Right atrium auricular region (tissue), 2 donors: ENCODE measurements at regions not wholly inside any gene's neighbourhood (a gene's known extent, or its start where the extent isn't known, plus 50 kb on each side); places are given as distances from the start of the nearest gene placed in this dataset.

Experiments used
- DNase-seq: peaks from one replicate; pipeline ENCODE4 v3.0.0-alpha.2; 2019; ENCODE audit warnings: low spot score
- H3K27ac ChIP-seq, 2 donors: fragments of 200-600 bp; sonication (generic); 1 replicate in 1 of 2; 2 replicates in 1 of 2; pipeline ENCODE4 v1.5.1; 2016 to 2019
- H3K27me3 ChIP-seq, 2 donors: fragments of 200-600 bp; sonication (generic); one replicate each; pipeline versions ENCODE4 v1.5.1 to v1.6.0; 2017 to 2019
- H3K36me3 ChIP-seq: fragments of 200-600 bp; sonication (generic); one replicate; pipeline ENCODE4 v1.5.1; 2016
- H3K4me1 ChIP-seq, 2 donors: fragments of 200-600 bp; sonication (generic); one replicate each; pipeline versions ENCODE4 v1.5.1 to v1.6.0; 2017 to 2019
- H3K4me3 ChIP-seq, 2 donors: fragments of 200-600 bp; sonication (generic); 1 replicate in 1 of 2; 2 replicates in 1 of 2; pipeline ENCODE4 v1.5.1; 2017 to 2019; ENCODE audit warnings: mild to moderate bottlenecking in 1 of 2, moderate library complexity in 1 of 2
- H3K9me3 ChIP-seq, 2 donors: fragments of 200-600 bp; sonication (generic); one replicate each; pipeline ENCODE4 v1.5.1; 2019
- CTCF ChIP-seq, 2 donors: fragments of 200-600 bp; sonication (generic); IDR thresholded peaks; one replicate each; pipeline ENCODE4 v1.5.1; 2019; ENCODE audit warnings: antibody characterized with exemption in 2 of 2

GRCh38 chr2:125642032-125642431, 1013.9 kb upstream of the GYPC start:
- no peak for TF ChIP-seq CTCF (IDR thresholded peaks at IDR 0.05)
- DNase-seq = no peak
- Histone ChIP-seq H3K4me1 (no peaks in the 10 kb centered on the region), H3K36me3 (no peaks in the 10 kb centered on the region), H3K4me3 (no peak overlapping the region), H3K9me3 (no peaks in the 10 kb centered on the region), H3K27ac (no peak overlapping the region), H3K27me3 (no peaks in the 10 kb centered on the region)

GRCh38 chr2:125643128-125643527, 1012.8 kb upstream of the GYPC start:
- Histone ChIP-seq H3K4me1 (no peaks in the 10 kb centered on the region), H3K27ac (no peak overlapping the region), H3K4me3 (no peak overlapping the region), H3K27me3 (no peaks in the 10 kb centered on the region), H3K36me3 (no peaks in the 10 kb centered on the region), H3K9me3 (no peaks in the 10 kb centered on the region)
- no peak for DNase-seq
- TF ChIP-seq CTCF (IDR thresholded peaks at IDR 0.05) = no peak

GRCh38 chr2:125643585-125643984, 1012.4 kb upstream of the GYPC start:
- DNase-seq = no peak

GRCh38 chr2:125644257-125644656, 1011.7 kb upstream of the GYPC start:
- no peaks in the 10 kb centered on the region for H3K4me1 ChIP-seq
- H3K4me3 ChIP-seq = no peak overlapping the region
- no peaks in the 10 kb centered on the region for H3K36me3 ChIP-seq
- no peak overlapping the region for H3K27ac ChIP-seq
- DNase-seq = no peak
- no peak for TF ChIP-seq CTCF (IDR thresholded peaks at IDR 0.05)
- no peaks in the 10 kb centered on the region for H3K9me3 ChIP-seq
- no peaks in the 10 kb centered on the region for H3K27me3 ChIP-seq

More at GRCh38 chr2:125643585-125643984, 1012.4 kb upstream of the GYPC start:
- Histone ChIP-seq H3K27ac (no peak overlapping the region), H3K4me3 (no peak overlapping the region), H3K9me3 (no peaks in the 10 kb centered on the region), H3K4me1 (no peaks in the 10 kb centered on the region), H3K36me3 (no peaks in the 10 kb centered on the region), H3K27me3 (no peaks in the 10 kb centered on the region)
- no peak for TF ChIP-seq CTCF (IDR thresholded peaks at IDR 0.05)

GRCh38 chr2:125652280-125652679, 1003.7 kb upstream of the GYPC start:
- Histone ChIP-seq H3K36me3 (no peaks in the 10 kb centered on the region), H3K4me3 (no peak overlapping the region), H3K4me1 (no peaks in the 10 kb centered on the region), H3K27me3 (no peaks in the 10 kb centered on the region), H3K9me3 (no peaks in the 10 kb centered on the region), H3K27ac (no peak overlapping the region)
- DNase-seq = no peak
- TF ChIP-seq CTCF (IDR thresholded peaks at IDR 0.05) = no peak

- no peak for TF ChIP-seq CTCF (IDR thresholded peaks at IDR 0.05)
- DNase-seq = no peak
- Histone ChIP-seq H3K27me3 (no peaks in the 10 kb centered on the region), H3K4me3 (no peak overlapping the region), H3K9me3 (no peaks in the 10 kb centered on the region), H3K27ac (no peak overlapping the region), H3K36me3 (no peaks in the 10 kb centered on the region), H3K4me1 (no peaks in the 10 kb centered on the region)
These were observed 1001.7 kb upstream of the GYPC start for GRCh38 chr2:125654226-125654625.
